Left lobe of liver (tissue), 2 donors: ENCODE measurements at regions not wholly inside any gene's neighbourhood (a gene's known extent, or its start where the extent isn't known, plus 50 kb on each side); places are given as distances from the start of the nearest gene placed in this dataset.

Experiments used
- ATAC-seq: fragments of 200-7000 bp; cut with Tn5 transposase; one replicate; pipeline ENCODE4 v1.9.1; 2020; ENCODE audit warnings: mild to moderate bottlenecking, moderate library complexity
- DNase-seq: peaks from one replicate; pipeline ENCODE4 v3.0.0-alpha.2; 2020; ENCODE audit warnings: low spot score
- donor health status: DM: no; HTN: no; CAD: no; lungs with moderate emphysema.
- donor health status: DM: no; HTN: yes; CAD: no.

DNA sequence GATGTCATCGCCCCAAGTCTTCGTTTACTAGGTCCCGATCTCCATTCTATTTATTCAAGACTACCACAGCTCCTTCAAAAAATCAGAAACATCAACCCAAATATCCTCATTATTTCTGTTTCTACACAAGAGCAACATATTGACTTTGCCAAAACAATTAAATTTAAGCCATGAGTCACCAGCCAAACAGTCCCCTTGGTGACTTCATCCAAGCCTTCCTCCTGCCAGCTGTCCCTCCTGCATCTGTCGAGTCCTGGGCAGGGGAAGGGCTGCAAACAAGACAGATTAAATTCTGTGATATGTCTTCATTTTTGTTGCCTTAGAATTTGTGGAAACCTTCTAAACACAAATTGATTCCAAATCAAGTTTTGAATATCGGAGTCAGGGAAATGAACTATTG is 110.3 kb downstream of the SP3 start:
- no peak for DNase-seq
- ATAC-seq = no peak

- no peak for DNase-seq
- no peak for ATAC-seq
These were observed 109.5 kb downstream of the SP3 start for GRCh38 chr2:173855661-173856060.
